Inflammatory macrophage treated with lipopolysaccharide for 1 hour (primary cell): ENCODE measurements at regions not wholly inside any gene's neighbourhood (a gene's known extent, or its start where the extent isn't known, plus 50 kb on each side); places are given as distances from the start of the nearest gene placed in this dataset.

Experiments used
- DNase-seq, 2 donors: peaks; one replicate each; pipeline ENCODE4 v3.0.0-alpha.2; 2020 to 2022

GRCh38 chr6:105990151-105990550 is 96.0 kb upstream of the PRDM1 start:
- no peak for DNase-seq

DNA sequence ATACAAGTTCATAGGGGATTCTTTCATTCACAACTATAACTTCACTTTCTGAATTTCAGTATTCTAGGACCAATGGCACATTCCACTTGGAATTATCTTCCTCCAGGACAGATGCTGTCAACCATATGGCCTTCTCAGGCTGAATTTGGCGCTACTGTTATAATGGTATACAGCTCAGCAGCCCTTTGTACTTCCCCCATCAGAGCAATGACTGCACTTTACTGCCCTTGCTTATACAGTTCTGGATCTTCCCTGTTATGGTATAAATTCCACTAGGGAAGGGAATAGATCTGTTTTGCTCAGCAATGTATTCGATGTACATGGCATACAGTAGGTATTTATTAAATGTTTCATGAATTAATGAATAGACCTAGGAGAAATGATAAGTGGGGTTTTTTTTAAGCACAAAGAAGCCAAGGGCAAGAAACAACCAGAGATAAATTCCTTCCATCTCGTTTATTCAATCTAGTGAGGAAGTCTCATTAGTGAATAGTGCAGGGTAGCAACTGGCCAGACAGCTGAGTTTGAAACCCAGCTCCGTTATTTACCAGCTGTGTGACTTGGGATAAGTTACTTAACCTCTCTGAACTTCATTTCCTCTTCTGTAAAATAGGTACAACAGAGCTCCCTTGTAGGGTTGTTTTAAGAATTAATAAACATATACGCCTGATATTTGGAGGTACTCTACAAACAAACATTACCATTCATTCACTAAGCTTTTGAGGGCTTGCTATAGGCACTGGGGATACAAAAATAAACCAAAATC is 97.1 kb upstream of the PRDM1 start:
- DNase-seq: no peak

- no peak for DNase-seq
Measured at GRCh38 chr6:105988321-105988720, 97.8 kb upstream of the PRDM1 start.

DNA sequence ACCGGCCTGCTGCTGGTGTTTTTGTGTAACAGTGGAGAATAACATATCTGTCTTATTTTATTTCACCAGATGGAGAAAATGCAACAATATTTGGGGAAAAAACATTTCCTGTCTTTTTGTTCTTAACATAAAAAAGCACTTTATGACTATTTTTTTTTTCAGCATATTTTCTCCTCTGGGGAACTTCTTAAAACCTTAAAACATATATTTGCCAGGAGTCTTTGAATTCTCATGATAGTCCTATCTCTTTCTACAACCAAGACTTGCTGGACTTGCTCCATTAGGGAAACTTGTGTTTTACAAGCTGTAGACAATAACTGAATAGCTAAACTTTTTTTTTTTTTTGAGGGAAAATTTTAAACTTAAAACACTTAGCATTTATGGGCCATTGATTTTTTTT is 98.6 kb upstream of the PRDM1 start:
- no peak for DNase-seq

GRCh38 chr6:105986998-105987397 is 99.1 kb upstream of the PRDM1 start:
- DNase-seq: no peak

GRCh38 chr6:105985816-105986632 is 100.1 kb upstream of the PRDM1 start:
- no peak for DNase-seq

- DNase-seq: no peak
Measured at GRCh38 chr6:105985098-105985815, 100.9 kb upstream of the PRDM1 start.

DNA sequence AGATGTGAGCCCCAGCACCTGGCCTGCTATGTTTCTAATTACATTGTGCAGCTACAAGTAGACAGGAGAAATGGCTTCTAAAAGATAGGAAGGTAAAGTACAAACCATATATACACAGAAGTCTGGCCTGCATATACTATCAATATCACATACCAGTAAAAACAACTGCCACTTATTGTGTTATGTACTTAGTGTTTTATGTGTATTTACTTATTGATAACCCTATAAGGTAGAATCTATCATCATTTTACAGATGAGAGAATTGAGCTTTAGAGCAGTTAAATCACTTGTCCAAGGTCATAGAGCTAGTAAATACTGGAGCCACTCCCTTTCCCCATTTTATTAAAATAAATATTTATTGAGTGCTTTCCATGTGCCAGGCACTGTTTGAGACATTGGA is 102.4 kb upstream of the PRDM1 start:
- DNase-seq: no peak

GRCh38 chr6:105982761-105983540 is 103.2 kb upstream of the PRDM1 start:
- DNase-seq: peak; percentile 71 to 89

GRCh38 chr6:105981888-105982358 is 104.2 kb upstream of the PRDM1 start:
- no peak for DNase-seq

DNA sequence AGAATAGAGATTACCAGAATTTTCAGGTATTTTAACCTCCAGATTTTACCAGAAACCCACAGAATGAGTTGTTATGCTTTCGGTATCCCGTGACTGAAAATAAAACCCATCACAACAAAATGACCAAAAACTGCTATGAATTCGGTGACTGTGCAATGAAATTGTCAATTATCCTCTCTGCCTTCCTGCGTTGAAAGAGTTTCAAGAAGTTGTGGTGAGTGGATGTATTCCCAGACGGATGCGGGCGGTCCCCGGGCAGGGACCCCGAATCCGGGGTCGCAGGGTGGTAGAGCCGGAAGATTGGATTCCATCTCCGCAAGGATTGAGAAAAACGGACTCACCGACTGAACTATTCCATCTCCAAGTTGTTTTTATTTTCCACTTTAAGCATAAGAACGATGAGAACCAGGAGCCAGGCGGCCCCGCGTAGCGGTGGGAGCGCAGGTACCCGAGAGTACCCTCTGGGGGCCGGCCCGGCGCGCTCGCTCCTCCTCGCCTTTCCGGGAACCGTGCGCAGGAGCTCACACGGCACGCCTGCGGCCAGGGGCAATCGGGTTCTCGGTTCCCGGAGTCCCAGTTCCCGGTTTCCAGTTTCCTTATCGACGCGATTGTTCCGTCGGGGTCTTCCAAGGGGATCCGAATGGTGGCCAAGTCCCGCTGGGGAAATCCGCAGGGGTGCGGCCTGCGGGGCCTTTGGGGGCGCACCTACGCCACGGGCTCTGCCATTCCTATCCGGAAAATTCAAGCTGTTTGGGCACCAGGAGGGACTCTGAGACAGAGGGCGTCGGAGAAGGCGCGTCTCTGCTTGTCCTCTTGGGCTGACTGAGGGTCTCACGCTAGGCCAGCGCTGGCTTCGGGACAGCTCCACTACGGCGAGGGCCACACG is 104.9 kb upstream of the PRDM1 start:
- peak in 1 of 2 donors; percentile 62 for DNase-seq

GRCh38 chr6:105978974-105979373 is 107.2 kb upstream of the PRDM1 start:
- no peak for DNase-seq

DNA sequence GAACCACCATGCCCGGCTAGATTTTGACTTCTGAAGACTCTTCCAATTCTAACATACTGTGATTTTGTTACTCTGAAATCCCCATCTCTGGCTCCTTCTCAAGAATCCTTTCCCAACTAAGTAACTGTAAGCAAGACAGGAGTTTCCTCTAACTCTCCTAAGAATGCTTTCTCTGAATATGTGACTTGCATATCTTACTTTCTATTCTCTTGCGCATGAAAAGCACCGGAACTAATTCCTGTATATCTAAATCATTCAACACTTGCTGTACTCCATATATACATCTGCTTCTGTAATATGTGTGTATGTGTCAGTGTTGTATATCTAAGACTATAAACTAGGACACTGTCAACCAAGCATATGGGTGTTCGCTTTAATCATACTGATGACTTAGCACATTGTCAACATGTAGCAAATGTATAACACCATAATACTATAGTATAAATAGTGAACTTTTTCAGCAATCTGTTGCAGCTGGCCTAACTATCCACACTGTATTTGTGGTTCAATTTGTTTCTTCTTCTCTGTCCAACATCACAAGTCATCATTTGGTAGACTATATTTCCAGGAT is 108.1 kb upstream of the PRDM1 start:
- DNase-seq: peak; percentile 55 to 63

- DNase-seq: no peak
Measured at GRCh38 chr6:105974986-105975385, 111.2 kb upstream of the PRDM1 start.

- DNase-seq: no peak
Measured at GRCh38 chr6:105972440-105972839, 113.7 kb upstream of the PRDM1 start.

- no peak for DNase-seq
Measured at GRCh38 chr6:105968603-105969333, 117.4 kb upstream of the PRDM1 start.

DNA sequence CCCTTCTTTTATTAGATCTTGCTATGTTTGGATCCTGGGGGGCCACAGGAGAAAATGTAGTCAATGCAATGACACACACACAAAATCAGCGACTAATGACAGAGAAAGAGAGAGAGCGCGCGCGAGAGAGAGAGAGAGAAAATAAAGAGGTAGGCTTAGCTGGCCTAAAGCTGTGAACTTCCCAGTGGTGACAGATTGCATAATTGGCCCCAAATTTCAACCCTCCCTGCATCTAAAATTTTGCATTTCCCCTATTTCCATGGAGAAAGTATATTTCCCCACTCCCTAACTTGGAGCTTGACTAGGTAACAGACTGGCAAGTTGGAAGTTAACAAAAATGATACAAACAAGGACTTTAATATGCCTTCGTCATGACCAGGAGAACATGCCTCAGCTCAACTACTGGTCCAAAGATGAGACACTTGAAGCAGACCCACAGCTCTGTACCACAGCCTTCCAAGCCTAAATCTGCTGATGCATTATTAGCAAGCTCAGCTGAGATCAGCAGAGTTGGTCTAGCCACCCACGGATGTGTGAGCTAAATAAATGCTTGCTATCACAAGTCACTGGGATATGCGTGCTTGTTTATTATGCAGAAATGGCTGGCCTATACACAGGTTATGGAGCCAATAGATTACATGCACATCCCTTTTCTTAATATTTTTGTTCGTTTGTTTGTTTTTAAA is 118.1 kb upstream of the PRDM1 start:
- peak; percentile 56 to 81 for DNase-seq

GRCh38 chr6:105966481-105966880 is 119.7 kb upstream of the PRDM1 start:
- DNase-seq: peak; percentile 68 to 92

- DNase-seq: peak; percentile 47 to 63
Measured at GRCh38 chr6:105964979-105965760, 121.0 kb upstream of the PRDM1 start.
